ENCODE measurements at regions not wholly inside any gene's neighbourhood (a gene's known extent, or its start where the extent isn't known, plus 50 kb on each side); places are given as distances from the start of the nearest gene placed in this dataset.

- no peak for DNase-seq (ENCODE audit: low spot score)
Measured at GRCh38 chr1:2865571-2866421, 64.3 kb upstream of the TTC34 start.

DNA sequence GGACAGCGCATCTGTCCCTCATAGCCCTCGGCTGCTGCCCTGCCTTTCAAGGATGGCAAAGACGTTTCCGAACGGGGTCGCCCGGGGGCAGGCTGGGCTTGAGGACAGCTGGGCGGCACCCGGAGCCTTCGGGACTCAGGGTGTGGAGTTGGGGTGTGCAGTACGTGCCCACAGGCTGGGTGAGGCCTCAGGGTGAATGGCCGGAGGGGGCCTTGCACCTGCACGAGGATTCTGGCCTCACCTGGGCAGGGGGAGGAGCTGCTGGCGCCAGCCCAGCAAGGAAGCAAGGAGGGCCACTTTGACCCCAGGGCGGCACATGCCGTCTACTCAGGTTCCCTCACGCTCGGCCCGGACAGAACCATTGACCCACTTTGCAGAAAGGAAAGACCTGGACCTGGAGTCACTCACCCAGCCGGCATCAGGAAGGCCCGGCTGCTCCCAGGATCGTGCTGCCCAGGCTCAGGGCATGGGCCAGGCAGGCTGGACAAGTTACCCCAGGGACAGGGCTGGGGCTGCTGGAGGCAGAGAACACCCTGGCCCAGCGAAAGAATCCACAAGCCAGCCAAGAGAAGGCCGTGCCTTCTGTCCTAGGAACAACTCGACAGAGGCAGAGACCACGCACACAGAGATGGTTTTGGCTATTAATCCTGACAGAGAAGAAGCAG lies 65.1 kb upstream of the TTC34 start:
- DNase-seq (ENCODE audit: low spot score): no peak

DNA sequence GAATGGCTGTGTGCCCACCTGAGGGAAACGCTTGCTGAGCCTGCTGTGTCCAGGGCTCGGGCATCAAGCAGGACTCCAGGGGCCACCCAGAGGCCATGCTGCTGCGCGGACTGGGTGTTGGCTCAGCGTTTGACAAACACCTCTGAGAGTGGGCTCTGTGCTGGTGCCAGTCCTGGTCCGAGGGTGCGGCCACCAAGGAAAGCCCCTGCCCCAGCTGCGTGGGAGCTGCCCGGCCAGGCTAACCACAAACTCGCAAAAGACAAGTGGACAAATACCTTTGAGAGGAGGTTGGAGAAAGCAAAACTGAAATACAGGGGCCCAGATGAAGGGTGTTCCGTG lies 65.6 kb upstream of the TTC34 start:
- DNase-seq (ENCODE audit: low spot score): no peak

DNA sequence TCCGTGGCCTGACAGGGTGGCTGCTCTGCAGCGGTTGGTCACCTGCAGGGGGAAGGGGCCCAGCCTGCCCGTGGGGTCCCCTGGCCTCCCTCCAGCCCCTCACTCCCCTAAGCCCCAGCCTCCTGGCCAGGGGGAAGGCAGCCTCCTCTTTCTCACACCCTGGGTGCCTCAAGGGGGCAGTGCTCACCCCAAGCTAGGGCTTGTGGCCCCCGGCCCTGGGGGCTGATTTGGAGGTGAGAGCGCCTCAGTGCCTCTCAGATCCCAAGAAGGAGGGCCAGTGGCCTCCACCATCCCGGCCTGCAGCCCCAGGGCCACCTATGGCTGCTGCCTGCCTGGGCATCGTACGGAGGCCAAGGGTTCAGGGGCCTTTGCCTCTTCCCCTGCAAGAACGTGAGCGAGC lies 66.4 kb upstream of the TTC34 start:
- no peak for DNase-seq (ENCODE audit: low spot score)

DNA sequence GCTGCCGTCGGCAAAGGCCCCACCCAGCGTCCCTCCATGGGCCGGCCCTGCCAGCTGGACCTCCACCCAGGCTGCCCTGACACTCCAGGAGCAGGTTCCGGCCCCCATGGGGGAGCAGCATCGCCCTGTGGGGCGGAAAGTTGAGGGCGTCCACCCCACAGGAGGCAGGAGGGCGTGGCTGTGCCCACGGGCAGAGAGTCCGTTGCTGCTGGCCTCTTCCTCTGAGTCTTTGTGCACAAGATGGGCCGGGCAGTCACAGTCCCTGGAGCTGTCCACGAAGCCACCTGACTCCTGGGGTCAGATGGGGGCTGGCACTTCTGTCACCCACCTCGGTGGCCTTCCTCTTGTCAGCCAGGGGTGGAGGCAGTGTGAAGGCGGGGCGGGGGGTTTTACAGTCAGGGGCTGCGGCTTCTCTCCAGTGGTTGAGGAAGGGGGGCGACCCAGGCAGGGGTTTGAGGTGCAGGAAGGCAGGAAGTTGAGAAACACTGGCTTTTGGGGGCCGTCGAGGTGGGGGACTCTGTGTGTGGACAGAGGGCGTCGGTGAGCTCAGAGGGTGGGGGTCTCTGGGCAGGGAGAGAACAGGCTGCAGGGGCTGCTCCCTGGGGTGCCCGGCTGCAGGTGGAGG lies 67.2 kb upstream of the TTC34 start:
- DNase-seq (ENCODE audit: low spot score): no peak

DNA sequence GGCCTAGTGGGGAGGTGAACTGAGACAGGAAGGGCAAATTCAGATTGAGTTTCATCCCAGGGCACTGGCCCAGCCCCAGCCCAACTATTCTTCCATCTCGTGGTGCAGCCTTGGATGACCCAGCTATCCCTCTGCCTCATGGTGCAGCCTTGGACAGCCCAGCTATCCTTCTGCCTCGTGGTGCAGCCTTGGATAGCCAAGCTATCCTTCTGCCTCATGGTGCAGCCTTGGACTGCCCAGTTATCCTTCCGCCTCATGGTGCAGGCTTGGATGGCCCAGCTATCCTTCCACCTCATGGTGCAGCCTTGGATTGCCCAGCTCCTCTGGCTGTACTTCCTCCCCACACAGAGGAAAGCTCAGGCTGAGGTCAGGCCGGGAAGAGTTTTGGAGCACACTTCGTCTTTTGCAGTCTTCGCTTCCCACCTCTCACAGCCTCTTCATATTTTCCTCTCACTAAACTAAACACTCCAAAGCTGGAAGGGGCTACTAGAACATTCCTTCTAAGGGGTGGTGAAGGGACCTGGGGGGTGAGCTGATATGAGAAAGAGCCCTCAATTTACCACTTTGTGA lies 69.8 kb upstream of the TTC34 start:
- DNase-seq (ENCODE audit: low spot score): no peak

DNA sequence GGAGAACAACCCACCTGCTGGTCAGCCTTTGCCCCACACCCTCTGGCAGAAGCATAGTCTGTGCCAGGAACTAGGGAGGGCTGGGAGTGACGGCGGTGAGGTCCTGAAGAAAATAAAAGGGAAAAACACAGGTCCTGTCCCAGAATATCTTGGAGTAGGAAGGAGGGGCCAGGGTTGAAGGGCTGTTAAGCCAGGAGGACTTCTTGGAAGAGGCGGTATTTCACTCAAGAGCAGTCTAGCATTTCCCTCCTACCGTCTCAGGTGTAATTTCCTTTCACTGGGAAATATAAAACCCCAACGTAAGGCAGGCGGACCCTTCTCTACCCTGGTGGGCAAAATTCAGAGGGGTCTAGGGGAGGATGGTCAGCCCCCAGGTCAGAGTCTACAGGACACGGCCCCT lies 72.7 kb upstream of the TTC34 start:
- no peak for DNase-seq (ENCODE audit: low spot score)

DNA sequence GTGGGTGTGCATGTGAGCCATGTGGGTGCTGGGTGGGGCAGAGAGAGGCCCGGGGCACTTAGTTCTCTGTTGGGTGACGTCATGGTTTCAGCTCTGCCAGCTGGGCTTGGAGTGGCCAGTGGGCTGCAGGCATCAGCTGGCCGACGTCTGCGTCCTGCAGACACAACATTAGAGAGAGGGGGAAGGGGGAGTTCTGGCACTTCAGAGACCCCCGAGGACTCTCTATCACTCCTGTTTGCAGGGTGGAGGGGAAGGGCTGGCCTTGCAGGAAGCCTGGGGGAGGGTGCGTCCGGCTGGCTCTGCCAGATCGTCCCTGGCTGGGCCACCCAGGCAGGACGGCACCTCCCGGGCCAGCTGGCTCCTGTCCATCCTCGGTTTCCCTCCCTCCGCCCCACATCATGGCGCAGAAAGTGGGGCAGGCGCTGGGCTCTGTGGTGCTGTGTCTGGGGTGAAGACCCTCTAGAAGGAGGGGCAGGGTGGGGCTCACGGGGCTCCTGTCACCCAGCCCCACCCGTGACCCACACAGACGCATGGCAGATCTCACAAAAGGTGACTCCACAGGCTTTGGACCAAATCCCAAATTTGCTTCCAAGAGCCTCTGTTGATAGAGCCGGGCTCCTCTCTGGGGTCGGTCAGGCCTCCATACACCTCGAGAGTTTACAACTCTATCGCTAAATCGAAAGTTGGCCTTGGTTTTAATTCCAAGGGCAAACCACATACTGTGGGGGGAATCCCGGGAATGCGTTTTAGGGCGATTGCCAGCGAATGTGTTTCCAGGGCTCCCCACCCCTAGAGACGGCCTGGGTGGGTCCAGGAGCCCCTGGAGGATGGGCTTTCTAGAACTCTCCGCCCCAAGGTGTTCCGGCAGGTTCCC lies 73.4 kb upstream of the TTC34 start:
- DNase-seq (ENCODE audit: low spot score): no peak

DNA sequence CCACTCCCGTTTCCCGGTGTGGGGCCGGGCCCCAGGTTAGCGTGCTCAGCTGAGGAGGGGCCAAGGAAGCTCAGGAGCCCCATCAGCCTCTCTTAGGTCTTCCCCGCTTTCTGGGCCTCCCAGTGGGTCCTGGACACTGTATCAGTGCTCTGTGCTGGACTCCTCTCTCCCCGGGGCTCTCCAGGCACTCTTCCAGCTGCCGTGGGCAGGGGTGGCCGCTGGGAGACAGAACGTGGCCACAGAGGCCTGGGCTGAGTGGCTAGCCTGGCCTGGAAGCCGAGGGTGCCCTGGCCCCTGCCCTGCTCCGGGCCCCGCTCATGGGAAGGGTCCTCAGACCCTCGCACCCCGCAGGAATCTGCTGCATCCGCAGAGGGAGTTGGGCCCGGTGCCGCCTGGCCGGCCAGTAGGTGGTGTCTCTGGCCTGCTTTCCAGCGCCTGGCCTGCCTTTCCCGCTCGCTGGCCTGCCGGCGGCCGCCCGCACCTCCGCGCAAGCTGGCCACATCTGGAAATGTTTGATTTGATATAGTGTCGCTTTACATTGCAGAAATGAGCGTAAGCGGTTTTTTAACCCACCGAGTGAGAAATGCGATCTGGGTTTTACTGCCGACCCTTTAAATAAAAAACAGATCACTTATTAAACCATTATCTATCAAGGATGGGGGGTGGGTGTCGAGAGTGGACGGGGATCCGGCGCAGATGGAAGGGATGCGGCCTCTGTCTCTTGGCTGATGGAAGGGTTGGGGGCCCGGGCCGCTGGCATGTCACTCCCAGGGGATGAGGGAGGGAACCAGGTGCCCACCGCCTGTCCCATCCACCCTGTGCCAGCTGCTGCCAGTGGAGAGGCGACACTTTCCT lies 74.4 kb upstream of the TTC34 start:
- peak; percentile 34 for DNase-seq (ENCODE audit: low spot score)

DNA sequence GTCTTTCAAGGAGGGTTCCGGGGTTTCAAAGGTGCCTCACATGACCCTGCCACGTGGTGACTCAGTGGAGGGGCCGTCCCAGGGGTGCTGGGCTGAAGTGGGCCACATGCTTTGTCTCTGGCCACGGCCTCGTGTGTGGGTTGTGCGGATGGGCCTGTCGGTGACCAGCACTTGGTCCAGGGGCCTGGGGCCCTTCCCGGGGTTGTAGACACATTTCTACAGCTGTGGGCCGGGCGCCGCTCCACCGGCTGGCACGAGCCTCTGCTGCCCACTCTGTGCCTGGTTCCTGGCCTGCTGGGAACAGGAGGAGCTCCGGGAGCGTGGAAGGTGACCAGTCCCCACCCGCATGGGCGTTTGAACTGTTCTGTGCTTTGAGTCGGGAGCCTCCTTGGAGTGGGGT lies 75.4 kb upstream of the TTC34 start:
- DNase-seq (ENCODE audit: low spot score): no peak

DNA sequence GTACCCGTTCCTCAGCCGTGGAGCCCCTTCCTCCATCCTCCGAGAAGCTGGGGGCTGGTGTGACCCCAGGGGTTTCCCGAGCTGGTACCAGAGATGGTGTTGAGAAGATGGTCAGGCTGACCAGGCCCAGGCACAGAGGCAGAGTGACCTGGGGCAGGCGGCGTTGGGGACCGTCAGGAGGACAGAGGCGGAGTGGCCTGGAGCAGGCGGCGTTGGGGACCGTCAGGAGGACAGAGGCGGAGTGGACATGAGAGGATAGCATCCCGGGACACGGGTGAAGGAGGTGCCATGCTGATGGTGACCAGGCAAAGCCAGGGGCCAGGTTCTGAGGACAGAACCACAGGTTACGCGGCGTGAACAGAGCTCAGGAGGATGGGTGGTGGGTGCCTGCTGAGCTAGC lies 75.9 kb upstream of the TTC34 start:
- no peak for DNase-seq (ENCODE audit: low spot score)

DNA sequence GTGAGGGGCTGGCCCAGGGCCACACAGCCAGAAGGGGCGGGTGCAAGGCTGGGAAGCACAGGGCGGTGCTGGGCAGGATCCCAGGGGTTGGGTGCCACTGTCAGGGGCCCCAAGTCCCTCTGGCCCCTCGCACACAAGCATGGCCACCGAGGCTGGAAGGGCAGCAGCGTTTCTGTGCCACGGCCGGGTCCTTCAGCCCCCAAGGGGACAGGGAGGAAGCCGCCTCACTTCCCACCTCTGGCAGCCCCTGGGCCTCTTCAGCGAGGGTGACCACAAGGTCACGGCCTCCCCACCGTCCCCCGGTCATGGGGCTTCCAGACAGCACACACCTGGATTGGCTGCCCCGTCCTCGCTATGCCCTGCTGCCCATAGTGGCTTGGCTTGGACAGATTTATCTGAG lies 77.1 kb upstream of the TTC34 start:
- DNase-seq (ENCODE audit: low spot score): no peak

DNA sequence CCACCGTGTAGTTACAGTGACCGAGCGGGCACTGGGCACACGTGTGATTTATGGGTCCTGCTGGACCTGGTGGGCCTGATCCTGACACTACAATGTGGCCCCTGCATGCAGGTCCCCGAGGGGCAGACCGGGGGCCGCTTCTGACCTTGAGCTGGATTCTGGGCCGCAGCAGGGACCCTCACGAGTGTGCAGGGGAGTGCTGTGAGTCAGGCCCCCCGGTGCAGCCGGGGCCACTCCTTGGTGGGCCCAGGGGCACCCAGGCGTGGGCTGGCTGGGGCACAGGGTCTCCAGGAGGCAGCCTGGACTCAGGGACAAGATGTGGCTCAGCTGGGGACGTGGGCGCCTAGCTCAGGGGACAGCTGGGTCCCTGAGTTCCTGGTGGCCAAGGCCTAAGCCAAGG lies 77.5 kb upstream of the TTC34 start:
- no peak for DNase-seq (ENCODE audit: low spot score)

GRCh38 chr1:2879591-2879990 lies 78.1 kb upstream of the TTC34 start:
- no peak for DNase-seq (ENCODE audit: low spot score)

- DNase-seq (ENCODE audit: low spot score): no peak
Measured at GRCh38 chr1:2880086-2880485, 78.6 kb upstream of the TTC34 start.

- DNase-seq (ENCODE audit: low spot score): no peak
Measured at GRCh38 chr1:2880812-2881295, 79.4 kb upstream of the TTC34 start.

DNA sequence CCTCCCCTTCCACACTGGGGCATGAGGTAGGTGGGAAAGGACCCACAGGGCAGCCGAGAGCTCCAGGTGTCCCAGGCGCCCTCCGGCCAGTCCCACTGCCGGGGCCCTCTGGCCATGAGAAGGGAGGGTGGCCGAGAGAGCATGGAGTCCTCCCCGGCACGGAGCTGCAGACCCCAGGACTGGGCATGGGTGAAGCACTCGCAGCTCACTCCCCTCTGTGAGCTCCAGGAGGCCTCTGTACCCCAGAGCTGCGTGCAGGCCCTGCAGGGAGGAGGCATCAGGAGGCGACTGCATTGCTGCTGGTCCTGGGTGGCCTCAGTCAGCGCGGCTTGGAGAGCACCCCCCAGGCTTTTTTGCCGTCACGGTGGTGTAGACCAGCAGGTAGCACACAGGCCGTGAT lies 80.1 kb upstream of the TTC34 start:
- DNase-seq (ENCODE audit: low spot score): no peak

DNA sequence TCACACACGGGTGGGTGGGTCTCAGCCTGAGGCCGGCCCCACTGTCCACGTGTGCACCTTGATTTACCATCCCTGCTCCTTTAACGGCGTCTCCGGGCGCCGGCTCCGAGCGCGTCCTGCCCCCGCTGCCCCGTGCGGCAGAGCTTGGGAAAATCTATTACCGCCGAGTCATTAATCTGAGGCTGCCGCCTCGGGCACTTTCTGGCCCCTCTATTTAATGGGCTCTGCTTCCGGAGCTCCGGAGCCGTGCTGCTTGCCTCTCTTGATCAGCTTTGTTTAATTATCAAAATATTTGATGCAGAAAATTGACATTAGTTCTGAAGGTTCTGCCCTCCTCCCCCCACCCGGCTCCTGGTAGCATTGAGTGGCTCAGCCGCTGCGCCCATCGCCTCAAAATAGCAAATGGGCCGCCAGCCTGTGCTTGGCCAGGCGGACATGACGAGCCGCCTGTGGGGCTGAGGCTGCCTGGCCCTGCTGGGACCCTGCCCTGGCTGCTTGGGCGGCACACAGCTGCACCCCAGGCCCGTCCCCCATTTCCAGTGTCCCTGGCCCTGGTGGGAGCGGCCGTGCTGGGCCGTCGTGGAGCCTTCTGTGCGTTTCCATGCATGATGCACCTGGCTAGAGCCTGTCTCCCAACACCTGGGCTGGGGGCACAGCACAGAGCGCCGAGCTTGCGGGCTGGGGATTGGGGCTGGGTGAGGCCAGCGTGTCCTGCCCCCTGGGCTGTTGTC lies 81.6 kb upstream of the TTC34 start:
- DNase-seq (ENCODE audit: low spot score): no peak

GRCh38 chr1:2885001-2885400 lies 83.5 kb upstream of the TTC34 start:
- DNase-seq (ENCODE audit: low spot score): no peak

DNA sequence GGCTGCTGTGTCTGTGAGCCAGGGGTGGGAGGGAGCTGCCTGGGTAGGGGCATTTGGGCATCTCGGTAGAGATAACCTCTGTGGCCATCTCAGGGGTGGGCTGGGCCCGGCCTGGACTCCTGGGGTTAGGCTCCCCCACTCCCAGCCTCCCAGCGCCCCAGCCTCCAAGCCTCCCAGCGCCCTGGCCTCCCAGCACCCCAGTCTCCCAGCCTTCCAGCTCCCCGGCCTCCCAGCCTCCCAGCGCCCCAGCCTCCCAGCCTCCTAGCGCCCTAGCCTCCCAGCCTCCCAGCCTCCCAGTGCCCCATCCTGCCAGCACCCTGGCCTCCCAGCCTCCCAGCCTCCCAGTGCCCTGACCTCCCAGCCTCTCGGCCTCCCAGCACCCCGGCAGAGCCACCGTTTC lies 85.1 kb upstream of the TTC34 start:
- DNase-seq (ENCODE audit: low spot score): no peak

Measured in hepatic stellate cell (primary cell).